B cell (primary cell): ENCODE measurements at regions not wholly inside any gene's neighbourhood (a gene's known extent, or its start where the extent isn't known, plus 50 kb on each side); places are given as distances from the start of the nearest gene placed in this dataset.

Experiments used
- EZH2 ChIP-seq: IDR thresholded peaks from 2 replicates; pipeline ENCODE4 v1.6.1; 2012; ENCODE audit warnings: borderline replicate concordance, low read depth, mild to moderate bottlenecking, moderate library complexity, low read length; ENCODE audit not compliant: insufficient read depth, poor library complexity, severe bottlenecking
- TF ChIP-seq, protein P1 (sequence below): fragments of 200-600 bp; IDR thresholded peaks from one replicate; pipeline ENCODE4 v1.8.0; 2022; ENCODE audit warnings: antibody characterized with exemption, mild to moderate bottlenecking

DNA sequence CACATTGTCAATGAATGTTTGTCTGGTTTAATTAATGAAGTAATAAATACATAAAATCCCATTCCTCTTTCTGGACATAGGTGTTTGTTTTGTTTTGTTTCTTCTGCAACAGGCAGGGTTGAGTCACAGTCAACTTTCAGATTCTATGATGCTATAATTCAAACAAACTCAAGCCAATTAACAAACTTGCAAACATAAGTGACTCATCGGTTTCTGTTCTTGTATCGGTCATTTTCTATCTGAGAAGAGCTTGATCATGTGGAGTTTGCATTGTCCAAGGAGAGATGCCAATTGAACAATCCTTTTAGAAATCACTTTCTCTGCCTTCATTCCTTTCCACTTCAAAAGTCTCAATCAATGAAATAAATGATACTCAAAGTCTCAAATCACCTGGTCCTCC lies 294.2 kb upstream of the C16orf82 start:
- TF ChIP-seq, protein P1, sequence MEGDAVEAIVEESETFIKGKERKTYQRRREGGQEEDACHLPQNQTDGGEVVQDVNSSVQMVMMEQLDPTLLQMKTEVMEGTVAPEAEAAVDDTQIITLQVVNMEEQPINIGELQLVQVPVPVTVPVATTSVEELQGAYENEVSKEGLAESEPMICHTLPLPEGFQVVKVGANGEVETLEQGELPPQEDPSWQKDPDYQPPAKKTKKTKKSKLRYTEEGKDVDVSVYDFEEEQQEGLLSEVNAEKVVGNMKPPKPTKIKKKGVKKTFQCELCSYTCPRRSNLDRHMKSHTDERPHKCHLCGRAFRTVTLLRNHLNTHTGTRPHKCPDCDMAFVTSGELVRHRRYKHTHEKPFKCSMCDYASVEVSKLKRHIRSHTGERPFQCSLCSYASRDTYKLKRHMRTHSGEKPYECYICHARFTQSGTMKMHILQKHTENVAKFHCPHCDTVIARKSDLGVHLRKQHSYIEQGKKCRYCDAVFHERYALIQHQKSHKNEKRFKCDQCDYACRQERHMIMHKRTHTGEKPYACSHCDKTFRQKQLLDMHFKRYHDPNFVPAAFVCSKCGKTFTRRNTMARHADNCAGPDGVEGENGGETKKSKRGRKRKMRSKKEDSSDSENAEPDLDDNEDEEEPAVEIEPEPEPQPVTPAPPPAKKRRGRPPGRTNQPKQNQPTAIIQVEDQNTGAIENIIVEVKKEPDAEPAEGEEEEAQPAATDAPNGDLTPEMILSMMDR: no peak
- no peak for TF ChIP-seq EZH2
